ENCODE measurements at regions not wholly inside any gene's neighbourhood (a gene's known extent, or its start where the extent isn't known, plus 50 kb on each side); places are given as distances from the start of the nearest gene placed in this dataset.

- TF ChIP-seq POLR2A (IDR thresholded peaks at IDR 0.05) (no peak), CTCF (IDR thresholded peaks at IDR 0.05) (no peak)
Observed at GRCh38 chr4:96763546-96763945, 923.7 kb downstream of the PDHA2 start.

All from body of pancreas (tissue), 4 donors.